Esophagus muscularis mucosa (tissue), 4 donors: ENCODE measurements at regions not wholly inside any gene's neighbourhood (a gene's known extent, or its start where the extent isn't known, plus 50 kb on each side); places are given as distances from the start of the nearest gene placed in this dataset.
"Not testable (repeated sequence)": the region's sequence is repeated elsewhere in the genome, so short reads cannot be mapped to it uniquely, and the experiment has no call there.

Source experiments
- DNase-seq: peaks from one replicate; pipeline ENCODE4 v3.0.0-alpha.2; 2017; ENCODE audit errors: extremely low spot score
- H3K27ac ChIP-seq, 4 donors: fragments of 200-600 bp; sonication (generic); replicated peaks in 1 of 4; 1 replicate in 3 of 4; 2 replicates in 1 of 4; pipeline ENCODE4 v1.5.1; 2016 to 2019; ENCODE audit warnings: mild to moderate bottlenecking in 1 of 4
- H3K27me3 ChIP-seq, 4 donors: fragments of 200-600 bp; sonication (generic); one replicate each; pipeline versions ENCODE4 v1.5.1 to v1.6.0; 2016 to 2019
- H3K36me3 ChIP-seq, 4 donors: fragments of 200-600 bp; sonication (generic); one replicate each; pipeline ENCODE4 v1.5.1; 2016 to 2019
- H3K4me1 ChIP-seq, 4 donors: fragments of 200-600 bp; sonication (generic); one replicate each; pipeline ENCODE4 v1.5.1; 2016 to 2019
- H3K4me3 ChIP-seq, 4 donors: fragments of 200-600 bp; sonication (generic); 1 replicate in 2 of 4; 2 replicates in 2 of 4; pipeline ENCODE4 v1.5.1; 2016 to 2019; ENCODE audit warnings: mild to moderate bottlenecking in 4 of 4, moderate library complexity in 1 of 4
- H3K9me3 ChIP-seq, 4 donors: fragments of 200-600 bp; sonication (generic); 1 replicate in 3 of 4; 2 replicates in 1 of 4; pipeline ENCODE4 v1.5.1; 2016 to 2019
- CTCF ChIP-seq, 3 experiments: fragments of 200-600 bp in 2 of 3; fragments of 450-650 bp in 1 of 3; sonication (generic) in 2 of 3; IDR thresholded peaks; one replicate each; pipeline ENCODE4 v1.5.1; 2017 to 2019; ENCODE audit warnings: antibody characterized with exemption in 3 of 3, mild to moderate bottlenecking in 2 of 3, moderate library complexity in 1 of 3
- EP300 ChIP-seq: sonication (generic); formaldehyde crosslinking; IDR thresholded peaks from one replicate; pipeline ENCODE4 v1.6.1; 2017; ENCODE audit warnings: antibody characterized with exemption
- POLR2A ChIP-seq: fragments of 450-650 bp; IDR thresholded peaks from one replicate; pipeline ENCODE4 v1.6.1; 2017; ENCODE audit warnings: antibody characterized with exemption, moderate library complexity, mild to moderate bottlenecking, low read depth
- POLR2AphosphoS5 ChIP-seq, 2 donors: sonication (generic); formaldehyde crosslinking; IDR thresholded peaks; one replicate each; pipeline ENCODE4 v1.6.1; 2017; ENCODE audit warnings: antibody characterized with exemption in 2 of 2
- WGBS: methylation state at CpG from one replicate; pipeline ENCODE4 v1.1.5; 2018; 5-methylcytosine and 5-hydroxymethylcytosine counted together
- intact Hi-C: fragments of 100-400 bp; cut with DNase I; formaldehyde crosslinking; loops from one replicate; pipeline ENCODE4 v1.15.1; 2023

DNA sequence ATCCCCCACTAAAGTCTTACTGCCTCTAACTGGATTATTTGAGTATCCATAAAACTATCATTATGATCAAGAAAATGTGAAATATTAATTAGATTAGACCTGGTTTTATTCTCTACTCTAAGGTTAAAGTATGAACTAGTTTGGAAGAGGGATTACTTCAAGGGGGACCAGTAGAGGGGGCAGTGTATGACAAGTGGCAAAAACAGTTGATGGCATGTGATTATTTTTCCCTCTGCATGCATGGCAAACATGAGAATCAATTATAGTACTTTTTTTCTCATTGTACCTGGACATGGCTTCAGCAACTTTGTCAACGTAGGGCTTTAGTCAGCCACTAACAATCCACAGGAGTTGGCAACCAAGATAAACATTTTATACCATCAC lies 145.0 kb upstream of the SLC38A2 start:
- Histone ChIP-seq H3K36me3 (no peaks in the 10 kb centered on the region), H3K9me3 (no peaks in the 10 kb centered on the region), H3K4me3 (no peak overlapping the region), H3K27me3 (no peaks in the 10 kb centered on the region), H3K4me1 (peaks cover 14 to 43% (median 32%) of the 10 kb centered on the region in 4 donors), H3K27ac (no peak overlapping the region)
- TF ChIP-seq EP300 (no peak), POLR2AphosphoS5 (IDR thresholded peaks at IDR 0.05) (no peak), CTCF (IDR thresholded peaks at IDR 0.05) (no peak), POLR2A (no peak)
- no peak for DNase-seq
- 83% methylated on average over 1 of the region's 1 CpG for WGBS
- intact Hi-C loops: no loop called here

DNA sequence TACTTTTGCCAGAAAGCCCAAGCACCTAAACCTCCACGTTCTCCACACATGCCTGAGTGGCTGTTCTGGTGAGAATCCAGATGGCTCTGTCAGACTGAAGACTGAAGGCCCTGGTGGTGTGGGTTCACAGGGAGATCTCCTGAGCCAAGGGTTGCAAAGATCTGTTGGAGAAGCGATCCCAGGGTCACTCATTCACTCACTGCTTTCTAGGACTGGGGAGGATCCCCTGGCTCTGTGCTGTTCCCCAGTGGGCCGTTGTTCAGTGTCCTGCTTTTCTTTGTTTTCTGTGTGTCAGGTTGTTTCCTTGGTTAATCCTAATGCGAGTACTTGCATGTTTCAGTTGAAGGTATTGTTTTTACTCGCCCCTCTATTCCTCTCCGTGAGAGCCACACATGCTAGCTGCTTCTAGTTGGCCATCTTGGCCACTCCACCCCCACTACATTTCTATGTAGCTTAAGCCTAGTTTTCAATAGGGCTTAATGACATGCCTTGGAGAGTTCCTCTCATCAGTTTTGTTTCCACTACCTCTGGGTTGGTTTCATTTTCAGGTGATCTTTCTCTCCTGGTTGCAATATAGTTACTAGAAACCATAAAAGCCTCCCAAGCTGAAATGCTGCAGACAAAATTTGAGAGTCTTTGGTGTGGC lies 144.5 kb upstream of the SLC38A2 start:
- H3K9me3 ChIP-seq: no peaks in the 10 kb centered on the region
- no peak for TF ChIP-seq EP300
- no peak for TF ChIP-seq POLR2A
- no peak for TF ChIP-seq POLR2AphosphoS5 (IDR thresholded peaks at IDR 0.05)
- TF ChIP-seq CTCF (IDR thresholded peaks at IDR 0.05): no peak
- H3K4me3 ChIP-seq: no peak overlapping the region
- H3K36me3 ChIP-seq: no peaks in the 10 kb centered on the region
- no peaks in the 10 kb centered on the region for H3K27me3 ChIP-seq
- H3K27ac ChIP-seq: no peak overlapping the region
- WGBS: 87% methylated on average over 6 of the region's 6 CpGs
- intact Hi-C loops: no loop called here
- DNase-seq: no peak
- H3K4me1 ChIP-seq: peaks cover 9 to 38% (median 27%) of the 10 kb centered on the region in 4 donors

DNA sequence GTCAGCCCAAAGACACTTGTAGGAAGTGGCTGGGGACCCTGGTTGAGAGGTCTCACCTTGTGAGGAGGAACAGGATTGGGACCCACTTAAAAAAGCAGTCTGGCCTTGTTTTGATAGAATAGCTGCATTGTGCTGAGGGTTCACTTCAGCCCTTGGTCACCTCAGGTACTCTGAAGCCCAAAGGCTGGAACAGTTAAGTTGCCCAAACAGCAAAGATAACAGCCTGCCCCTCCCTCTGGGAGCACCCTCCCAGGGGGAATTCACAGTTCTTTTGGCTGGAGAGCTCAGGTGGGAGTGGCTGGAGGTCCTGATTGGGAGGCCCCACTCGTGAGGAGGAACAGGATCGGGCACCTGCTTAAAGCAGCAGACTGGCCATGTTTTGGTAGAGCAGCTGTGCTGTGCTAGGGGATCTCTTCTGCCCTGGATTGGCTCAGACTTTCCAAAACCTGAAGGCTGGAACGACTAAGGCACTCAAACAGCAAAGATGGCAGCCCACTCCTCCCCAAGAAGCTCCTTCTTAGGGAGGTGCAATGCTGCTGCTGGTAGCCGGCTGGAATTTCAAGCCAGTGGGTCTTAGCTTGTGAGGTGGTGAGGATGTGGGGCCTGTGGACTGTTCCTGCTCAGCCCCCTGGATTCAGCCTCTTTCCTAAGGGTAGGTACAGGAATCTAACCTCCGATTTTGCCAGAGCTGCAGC lies 143.8 kb upstream of the SLC38A2 start:
- 86% methylated on average over 5 of the region's 5 CpGs for WGBS

DNA sequence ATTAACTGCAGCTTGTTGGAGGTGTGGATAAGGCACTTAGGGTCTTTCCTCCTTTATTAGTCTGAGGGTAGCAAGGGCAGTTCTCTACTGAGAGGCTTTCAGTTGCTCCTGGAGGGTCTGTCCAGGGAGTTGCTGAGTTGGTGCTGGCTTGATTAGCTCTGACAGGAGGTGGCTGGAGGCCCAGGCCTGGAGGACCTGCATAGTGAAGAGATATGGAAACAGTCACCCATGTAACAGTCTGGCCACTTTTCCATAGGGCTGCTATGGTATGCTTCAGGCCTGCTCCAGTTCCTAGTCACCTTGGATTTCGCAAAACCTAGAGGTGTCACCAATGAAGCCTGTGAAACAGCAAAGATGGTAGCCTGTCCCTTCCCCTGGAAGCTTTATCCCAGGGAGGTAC lies 143.3 kb upstream of the SLC38A2 start:
- Histone ChIP-seq H3K27ac (no peak overlapping the region), H3K9me3 (peaks cover 0 to 6% (median 0%) of the 10 kb centered on the region in 4 donors), H3K36me3 (no peaks in the 10 kb centered on the region), H3K27me3 (no peaks in the 10 kb centered on the region), H3K4me1 (peaks cover 0 to 27% (median 20%) of the 10 kb centered on the region in 4 donors), H3K4me3 (no peak overlapping the region)
- intact Hi-C loops: no loop called here
- TF ChIP-seq POLR2A (no peak), EP300 (no peak), POLR2AphosphoS5 (IDR thresholded peaks at IDR 0.05) (no peak)
- 100% methylated on average over 1 of the region's 1 CpG for WGBS
- DNase-seq: no peak

More for the DNA sequence above, 143.8 kb upstream of the SLC38A2 start:
- peaks cover 0 to under 1% (median 0%) of the 10 kb centered on the region in 4 donors for H3K9me3 ChIP-seq
- H3K36me3 ChIP-seq: no peaks in the 10 kb centered on the region
- TF ChIP-seq POLR2A: no peak
- TF ChIP-seq CTCF (IDR thresholded peaks at IDR 0.05): no peak
- TF ChIP-seq POLR2AphosphoS5 (IDR thresholded peaks at IDR 0.05): no peak
- no peak for TF ChIP-seq EP300
- H3K27me3 ChIP-seq: no peaks in the 10 kb centered on the region
- H3K27ac ChIP-seq: no peak overlapping the region
- intact Hi-C loops: no loop called here
- H3K4me3 ChIP-seq: no peak overlapping the region
- H3K4me1 ChIP-seq: peaks cover 4 to 32% (median 22%) of the 10 kb centered on the region in 4 donors
- no peak for DNase-seq

DNA sequence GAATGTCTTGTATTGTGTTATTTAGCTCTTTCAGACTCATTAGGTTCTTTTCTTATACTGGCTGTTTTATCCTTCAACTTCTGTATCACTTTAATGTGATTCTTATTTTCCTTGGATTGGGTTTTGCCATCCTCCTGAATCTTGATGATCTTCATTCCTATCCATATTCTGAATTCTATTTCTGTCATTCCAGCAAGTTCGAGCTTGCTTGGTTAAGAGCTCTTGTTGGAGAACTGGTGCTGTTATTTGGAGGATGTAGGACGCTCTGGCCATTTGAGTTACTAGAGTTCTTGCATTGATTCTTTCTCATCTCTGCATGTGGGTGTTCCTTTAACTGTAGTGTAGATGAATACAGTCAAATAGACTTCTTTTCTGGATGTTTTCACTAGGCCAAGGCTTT lies 142.3 kb upstream of the SLC38A2 start:
- Histone ChIP-seq H3K27ac (no peak overlapping the region), H3K4me3 (no peak overlapping the region), H3K4me1 (peaks cover 0 to 27% (median 20%) of the 10 kb centered on the region in 4 donors), H3K27me3 (no peaks in the 10 kb centered on the region), H3K9me3 (peaks cover 0 to 10% (median 0%) of the 10 kb centered on the region in 4 donors), H3K36me3 (no peaks in the 10 kb centered on the region)
- intact Hi-C loops: no loop called here
- no peak for DNase-seq
- WGBS: 100% methylated on average over 2 of the region's 2 CpGs
- TF ChIP-seq POLR2A (no peak), POLR2AphosphoS5 (IDR thresholded peaks at IDR 0.05) (no peak), EP300 (no peak), CTCF (IDR thresholded peaks at IDR 0.05) (no peak)

DNA sequence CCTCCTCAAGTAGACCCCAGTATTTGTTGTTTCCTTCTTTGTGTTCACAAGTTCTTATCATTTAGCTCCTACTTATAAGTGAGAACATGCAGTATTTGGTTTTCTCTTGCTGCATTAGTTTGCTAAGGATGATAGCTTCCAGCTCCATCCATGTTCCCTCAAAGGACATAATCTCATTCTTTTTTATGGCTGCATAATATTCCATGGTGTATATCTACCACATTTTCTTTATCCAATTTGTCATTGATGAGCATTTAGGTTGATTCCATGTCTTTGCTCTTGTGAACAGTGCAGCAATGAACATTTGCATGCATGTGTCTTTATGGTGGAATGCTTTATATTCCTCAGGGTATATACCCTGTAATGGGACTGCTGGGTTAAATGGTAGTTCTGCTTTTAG lies 137.7 kb upstream of the SLC38A2 start:
- intact Hi-C loops, DNase-seq, H3K36me3 ChIP-seq, H3K4me1 ChIP-seq, H3K4me3 ChIP-seq, H3K27ac ChIP-seq, H3K27me3 ChIP-seq: not testable (repeated sequence)
- H3K9me3 ChIP-seq: peaks cover 0 to 17% (median 6%) of the 10 kb centered on the region in 4 donors
